MCF 10A (cell line): ENCODE measurements at regions not wholly inside any gene's neighbourhood (a gene's known extent, or its start where the extent isn't known, plus 50 kb on each side); places are given as distances from the start of the nearest gene placed in this dataset.

ENCODE experiments used
- BruUV-seq: library from RNA; stranded (reverse); fragments of 400-500 nt; replicated peaks from 2 replicates; lab custom pipeline; 2021; lab: Mats Ljungman, UMichigan
- CTCF ChIA-PET: fragments of 300-600 bp; sonication (Branson Sonifier 250); formaldehyde crosslinking; extraction: SDS; loops from one replicate; lab custom pipeline; 2021; ENCODE audit warnings: antibody characterized with exemption, inconsistent platforms; lab: Yijun Ruan, JAX
- POLR2A ChIA-PET: fragments of 300-600, 350-650 bp; sonication (Branson Sonifier 250); formaldehyde crosslinking; extraction: SDS; loops from one replicate; lab custom pipeline; 2020; ENCODE audit warnings: antibody characterized with exemption, inconsistent platforms; lab: Yijun Ruan, JAX
- DNase-seq: peaks from one replicate; pipeline ENCODE4 v3.0.0-alpha.2; 2018; ENCODE audit not compliant: unreplicated experiment
- H3K27ac Mint-ChIP-seq: one replicate; pipeline ENCODE4 v1.8.0; 2022; ENCODE audit warnings: mild to moderate bottlenecking, low read depth, mixed read lengths; ENCODE audit not compliant: unreplicated experiment
- H3K27me3 Mint-ChIP-seq: one replicate; pipeline ENCODE4 v1.8.0; 2022; ENCODE audit warnings: mixed read lengths; ENCODE audit not compliant: insufficient read depth, unreplicated experiment
- H3K36me3 Mint-ChIP-seq: one replicate; pipeline ENCODE4 v1.8.0; 2022; ENCODE audit warnings: mild to moderate bottlenecking, moderate library complexity, mixed read lengths; ENCODE audit not compliant: insufficient read depth, unreplicated experiment
- H3K4me1 Mint-ChIP-seq: one replicate; pipeline ENCODE4 v1.8.0; 2022; ENCODE audit warnings: mixed read lengths; ENCODE audit not compliant: insufficient read depth, unreplicated experiment
- H3K4me3 Mint-ChIP-seq: one replicate; pipeline ENCODE4 v1.8.0; 2022; ENCODE audit warnings: mild to moderate bottlenecking, moderate library complexity, mixed read lengths; ENCODE audit not compliant: unreplicated experiment
- H3K9me3 Mint-ChIP-seq: one replicate; pipeline ENCODE4 v1.8.0; 2022; ENCODE audit warnings: mixed read lengths; ENCODE audit not compliant: unreplicated experiment
- intact Hi-C: fragments of 100-400 bp; cut with micrococcal nuclease; formaldehyde crosslinking; loops from 2 replicates; pipeline ENCODE4 v1.14.1; 2022
- TF ChIP-seq, protein P1 (sequence below): fragments of 200-600 bp; IDR thresholded peaks from one replicate; pipeline ENCODE4 v1.8.0; 2022; ENCODE audit warnings: antibody characterized with exemption, mild to moderate bottlenecking; ENCODE audit not compliant: unreplicated experiment

DNA sequence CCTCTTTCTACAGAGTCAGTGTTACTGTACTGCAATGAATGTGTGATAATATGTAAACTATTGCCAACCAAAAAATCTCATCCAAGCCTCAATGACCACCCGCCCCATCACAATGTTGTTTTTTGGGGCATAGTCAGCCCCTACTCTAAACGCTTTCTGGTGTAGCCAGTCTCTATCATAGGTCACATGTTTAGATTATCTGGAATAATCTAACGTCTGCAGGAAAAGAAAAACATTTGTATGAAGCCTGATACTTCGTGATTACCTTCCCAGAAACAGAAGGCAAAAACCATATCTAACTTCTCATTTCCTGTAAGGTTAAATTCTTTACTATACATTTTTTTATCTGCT, 1331.8 kb upstream of the GBE1 start:
- POLR2A ChIA-PET, result no interaction called here
- H3K4me3 Mint-ChIP-seq, result no peak overlapping the region
- no peaks in the 10 kb centered on the region for H3K9me3 Mint-ChIP-seq
- TF ChIP-seq, protein P1, sequence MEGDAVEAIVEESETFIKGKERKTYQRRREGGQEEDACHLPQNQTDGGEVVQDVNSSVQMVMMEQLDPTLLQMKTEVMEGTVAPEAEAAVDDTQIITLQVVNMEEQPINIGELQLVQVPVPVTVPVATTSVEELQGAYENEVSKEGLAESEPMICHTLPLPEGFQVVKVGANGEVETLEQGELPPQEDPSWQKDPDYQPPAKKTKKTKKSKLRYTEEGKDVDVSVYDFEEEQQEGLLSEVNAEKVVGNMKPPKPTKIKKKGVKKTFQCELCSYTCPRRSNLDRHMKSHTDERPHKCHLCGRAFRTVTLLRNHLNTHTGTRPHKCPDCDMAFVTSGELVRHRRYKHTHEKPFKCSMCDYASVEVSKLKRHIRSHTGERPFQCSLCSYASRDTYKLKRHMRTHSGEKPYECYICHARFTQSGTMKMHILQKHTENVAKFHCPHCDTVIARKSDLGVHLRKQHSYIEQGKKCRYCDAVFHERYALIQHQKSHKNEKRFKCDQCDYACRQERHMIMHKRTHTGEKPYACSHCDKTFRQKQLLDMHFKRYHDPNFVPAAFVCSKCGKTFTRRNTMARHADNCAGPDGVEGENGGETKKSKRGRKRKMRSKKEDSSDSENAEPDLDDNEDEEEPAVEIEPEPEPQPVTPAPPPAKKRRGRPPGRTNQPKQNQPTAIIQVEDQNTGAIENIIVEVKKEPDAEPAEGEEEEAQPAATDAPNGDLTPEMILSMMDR, result no peak
- intact Hi-C loops, result no loop called here
- H3K36me3 Mint-ChIP-seq, result no peaks in the 10 kb centered on the region
- H3K27ac Mint-ChIP-seq, result no peak overlapping the region
- no peaks in the 10 kb centered on the region for H3K4me1 Mint-ChIP-seq
- no peak for DNase-seq
- no TSS peak for BruUV-seq
- no peaks in the 10 kb centered on the region for H3K27me3 Mint-ChIP-seq
- CTCF ChIA-PET, result no interaction called here

DNA sequence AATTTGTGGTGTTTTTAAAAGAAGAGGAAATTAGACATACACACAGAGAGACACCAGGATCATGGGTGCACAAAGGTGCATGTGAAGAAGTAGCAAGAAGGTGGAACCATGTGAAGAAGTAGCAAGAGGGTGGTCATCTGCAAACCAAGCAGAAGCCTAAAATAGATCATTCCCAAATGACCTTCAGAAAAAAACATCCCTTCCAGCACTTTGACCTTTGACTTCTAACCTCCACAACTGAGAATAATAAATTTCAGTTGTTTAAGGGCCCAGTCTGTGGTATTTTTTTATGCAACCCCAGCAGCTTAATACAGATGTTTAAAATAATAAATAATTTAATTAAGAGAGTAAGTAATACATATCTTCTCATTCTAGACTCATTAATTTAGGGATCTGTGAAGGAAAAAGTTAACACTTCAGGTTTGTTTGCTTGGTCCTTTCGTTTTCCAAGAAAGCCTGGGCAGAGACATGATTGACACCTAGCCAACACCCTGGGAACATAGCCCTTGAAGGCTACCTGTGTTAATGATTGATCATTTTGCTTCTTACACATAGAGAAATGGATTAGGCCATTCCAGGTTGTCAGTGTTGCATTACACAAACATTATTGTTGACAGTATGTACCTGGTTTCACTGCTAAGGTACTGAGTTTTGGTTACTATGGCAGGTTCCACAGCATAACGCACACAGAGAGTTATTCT, 1331.2 kb upstream of the GBE1 start:
- TF ChIP-seq, protein P1, result no peak
- POLR2A ChIA-PET, result no interaction called here
- H3K9me3 Mint-ChIP-seq, result no peaks in the 10 kb centered on the region
- no peak overlapping the region for H3K27ac Mint-ChIP-seq
- no peaks in the 10 kb centered on the region for H3K36me3 Mint-ChIP-seq
- DNase-seq, result no peak
- no peaks in the 10 kb centered on the region for H3K27me3 Mint-ChIP-seq
- intact Hi-C loops, result no loop called here
- CTCF ChIA-PET, result no interaction called here
- no peak overlapping the region for H3K4me3 Mint-ChIP-seq
- H3K4me1 Mint-ChIP-seq, result no peaks in the 10 kb centered on the region
- no TSS peak for BruUV-seq

DNA sequence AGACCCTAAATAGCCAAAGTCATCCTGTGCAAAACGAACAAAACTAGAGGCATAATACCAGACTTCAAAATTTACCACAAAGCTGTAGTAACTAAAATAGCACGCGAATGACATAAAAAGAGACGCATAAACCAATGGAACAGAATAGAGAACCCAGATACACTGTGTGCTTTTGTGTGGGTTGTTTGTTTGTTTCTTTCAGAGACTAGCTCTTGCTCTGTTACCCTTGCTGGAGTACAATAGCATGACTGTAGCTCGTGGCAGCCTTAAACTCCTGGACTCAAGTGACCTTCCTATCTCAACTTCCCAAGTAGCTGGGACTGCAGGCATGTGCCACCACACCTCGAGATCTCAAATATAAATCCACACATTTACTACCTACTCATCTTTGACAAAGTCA, 1314.6 kb upstream of the GBE1 start:
- Mint-ChIP-seq H3K9me3 (no peaks in the 10 kb centered on the region), H3K36me3 (no peaks in the 10 kb centered on the region), H3K4me3 (no peak overlapping the region), H3K4me1 (no peaks in the 10 kb centered on the region), H3K27ac (no peak overlapping the region), H3K27me3 (no peaks in the 10 kb centered on the region)
- CTCF ChIA-PET, result no interaction called here
- no peak for DNase-seq
- TF ChIP-seq, protein P1, result no peak
- POLR2A ChIA-PET, result interaction anchor here (0.6 kb wide), 1 partner anchor 87 kb away, joined by 3 read pairs; no protein-coding TSS in a partner anchor
- intact Hi-C loops, result no loop called here
- no TSS peak for BruUV-seq

DNA sequence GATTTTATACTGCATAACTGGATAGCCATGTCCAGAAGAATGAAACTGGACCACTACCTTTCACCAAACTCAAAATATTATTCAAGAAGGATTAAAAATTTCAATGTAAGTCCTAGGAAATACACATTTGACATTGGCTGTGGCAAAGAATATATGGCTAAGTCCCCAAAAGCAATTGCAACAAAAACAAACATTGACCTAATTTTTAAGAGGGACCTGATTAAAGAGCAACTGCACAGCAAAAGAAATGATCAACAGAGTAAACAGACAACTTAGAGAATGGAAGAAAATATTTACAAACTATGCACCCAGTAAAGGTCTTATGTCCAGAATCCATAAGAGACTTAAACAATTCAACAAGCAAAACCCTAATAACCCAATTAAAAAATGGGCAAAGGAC, 1313.0 kb upstream of the GBE1 start:
- POLR2A ChIA-PET, result no interaction called here
- Mint-ChIP-seq H3K27ac (no peak overlapping the region), H3K9me3 (no peaks in the 10 kb centered on the region), H3K4me1 (no peaks in the 10 kb centered on the region), H3K4me3 (no peak overlapping the region), H3K27me3 (no peaks in the 10 kb centered on the region), H3K36me3 (no peaks in the 10 kb centered on the region)
- CTCF ChIA-PET, result no interaction called here
- BruUV-seq, result no TSS peak
- intact Hi-C loops, result no loop called here
- TF ChIP-seq, protein P1, result no peak
- no peak for DNase-seq
